Endothelial cell of umbilical vein (primary cell): ENCODE measurements at regions not wholly inside any gene's neighbourhood (a gene's known extent, or its start where the extent isn't known, plus 50 kb on each side); places are given as distances from the start of the nearest gene placed in this dataset.
A peak's percentile ranks its signal among the peaks of the same experiment; 100 is the strongest.

Source experiments
- BruUV-seq: library from RNA; stranded (reverse); fragments of 400-500 nt; replicated peaks from 2 replicates; lab custom pipeline; 2021; lab: Mats Ljungman, UMichigan
- CTCF ChIA-PET: fragments of 300-600, 350-600 bp; sonication (Branson Sonifier 250); formaldehyde crosslinking; loops from one replicate; lab custom pipeline; 2021; ENCODE audit warnings: antibody characterized with exemption, inconsistent platforms; lab: Charles Lee
- POLR2A ChIA-PET: fragments of 300-600, 350-600 bp; sonication (Branson Sonifier 250); formaldehyde crosslinking; loops from one replicate; lab custom pipeline; 2021; ENCODE audit warnings: antibody characterized with exemption, inconsistent platforms; lab: Charles Lee
- DNase-seq: peaks from one replicate; pipeline ENCODE4 v3.0.0-alpha.2; 2011; ENCODE audit warnings: low read depth, low spot score
- FAIRE-seq: peaks from 2 replicates; lab custom pipeline; 2011; peaks lifted over from hg19 to GRCh38; lab: Jason Lieb, UNC
- H2AFZ ChIP-seq: 2 replicates; pipeline ENCODE4 v1.6.0; 2012; ENCODE audit warnings: low read depth, low read length, control low read depth, inconsistent platforms
- H3K27ac ChIP-seq: 2 replicates; pipeline ENCODE4 v1.5.1; 2011; ENCODE audit warnings: low read depth, mild to moderate bottlenecking, control low read depth, low read length, moderate library complexity; ENCODE audit not compliant: insufficient read depth
- H3K27me3 ChIP-seq, 2 experiments: 2 replicates each; pipeline versions ENCODE4 v1.6.0 to v1.6.1; 2011; ENCODE audit warnings: low read length in 2 of 2, mixed read lengths in 1 of 2; ENCODE audit not compliant: control insufficient read depth in 2 of 2, insufficient read depth in 2 of 2
- H3K36me3 ChIP-seq, 2 experiments: 2 replicates in 1 of 2; 3 replicates in 1 of 2; pipeline ENCODE4 v1.5.1; 2011; ENCODE audit warnings: low read length in 2 of 2, mild to moderate bottlenecking in 1 of 2, moderate library complexity in 1 of 2; ENCODE audit not compliant: control insufficient read depth in 2 of 2, insufficient read depth in 2 of 2; ENCODE audit errors: extremely low read depth in 1 of 2
- H3K4me1 ChIP-seq: 3 replicates; pipeline ENCODE4 v1.5.1; 2011; ENCODE audit warnings: mild to moderate bottlenecking, low read length; ENCODE audit not compliant: control insufficient read depth, insufficient read depth; ENCODE audit errors: extremely low read depth
- H3K4me2 ChIP-seq: 2 replicates; pipeline ENCODE4 v1.6.1; 2011; ENCODE audit warnings: low read length, control low read depth, mixed read lengths; ENCODE audit not compliant: insufficient read depth
- H3K4me3 ChIP-seq, 3 experiments: fragments of 200-600 bp in 1 of 3; sonication (generic), shearing (Covaris generic) in 1 of 3; replicated peaks in 1 of 3; 2 replicates each; pipeline ENCODE4 v1.5.1; 2011 to 2016; ENCODE audit warnings: control low read depth in 3 of 3, low read length in 3 of 3, mild to moderate bottlenecking in 2 of 3, inconsistent platforms in 1 of 3, low read depth in 1 of 3, moderate library complexity in 1 of 3; ENCODE audit not compliant: insufficient read depth in 1 of 3
- H3K79me2 ChIP-seq: 2 replicates; pipeline ENCODE4 v1.6.0; 2012; ENCODE audit warnings: low read length, inconsistent platforms; ENCODE audit not compliant: control insufficient read depth, insufficient read depth
- H3K9ac ChIP-seq: replicated peaks from 2 replicates; pipeline ENCODE3; 2011; ENCODE audit warnings: low read length, control low read depth; ENCODE audit not compliant: insufficient read depth; ENCODE audit errors: extremely low read depth
- H3K9me1 ChIP-seq: replicated peaks from 3 replicates; pipeline ENCODE4 v1.6.0; 2011; ENCODE audit warnings: mild to moderate bottlenecking, low read length; ENCODE audit not compliant: control insufficient read depth, insufficient read depth; ENCODE audit errors: extremely low read depth
- H3K9me3 ChIP-seq: replicated peaks from 2 replicates; pipeline ENCODE4 v1.5.1; 2012; ENCODE audit warnings: low read length, inconsistent platforms; ENCODE audit not compliant: control insufficient read depth, insufficient read depth
- H4K20me1 ChIP-seq: replicated peaks from 2 replicates; pipeline ENCODE3; 2011; ENCODE audit warnings: mild to moderate bottlenecking, low read length; ENCODE audit not compliant: control insufficient read depth, insufficient read depth; ENCODE audit errors: extremely low read depth
- CTCF ChIP-seq, 2 donors: IDR thresholded peaks; 1 replicate in 1 of 2; 2 replicates in 1 of 2; pipeline ENCODE4 v1.5.1; 2011; ENCODE audit warnings: low read length in 2 of 2, mild to moderate bottlenecking in 2 of 2, moderate library complexity in 2 of 2, control low read depth in 1 of 2, inconsistent platforms in 1 of 2, low read depth in 1 of 2; ENCODE audit not compliant: insufficient read depth in 1 of 2; ENCODE audit errors: extremely low read depth in 1 of 2
- EZH2 ChIP-seq: IDR thresholded peaks from 2 replicates; pipeline ENCODE4 v1.6.1; 2012; ENCODE audit warnings: borderline replicate concordance, low read depth, mild to moderate bottlenecking, moderate library complexity, low read length, inconsistent platforms; ENCODE audit not compliant: severe bottlenecking
- FOS ChIP-seq: IDR thresholded peaks from 2 replicates; pipeline ENCODE4 v1.6.1; 2011; ENCODE audit warnings: mild to moderate bottlenecking, low read length, moderate library complexity, borderline replicate concordance; ENCODE audit not compliant: insufficient read depth
- GATA2 ChIP-seq: IDR thresholded peaks from 2 replicates; pipeline ENCODE4 v1.7.0; 2011; ENCODE audit warnings: low read depth, mild to moderate bottlenecking, moderate library complexity, mixed read lengths, low read length; ENCODE audit not compliant: insufficient read length, insufficient read depth
- JUN ChIP-seq: IDR thresholded peaks from 2 replicates; pipeline ENCODE4 v1.6.1; 2011; ENCODE audit warnings: borderline replicate concordance, low read depth; ENCODE audit not compliant: insufficient read length, insufficient read depth
- MYC ChIP-seq: IDR thresholded peaks from one replicate; pipeline ENCODE4 v1.6.1; 2011; ENCODE audit warnings: mild to moderate bottlenecking, low read depth, low read length
- POLR2A ChIP-seq: IDR thresholded peaks from 2 replicates; pipeline ENCODE4 v1.6.1; 2012; ENCODE audit warnings: low read depth, mild to moderate bottlenecking, control low read depth, low read length
- POLR2AphosphoS5 ChIP-seq: IDR thresholded peaks from 2 replicates; pipeline ENCODE4 v1.6.1; 2012; ENCODE audit warnings: low read depth, mild to moderate bottlenecking, control low read depth, low read length, moderate library complexity; ENCODE audit not compliant: insufficient read depth
- dilution Hi-C: fragments of 300-500 bp; cut with MboI; formaldehyde crosslinking; loops from one replicate; pipeline ENCODE4 v1.15.0; 2019; ENCODE audit warnings: low sequenced_read_pairs; ENCODE audit not compliant: extremely low pct_ligation_motif_present
- intact Hi-C: fragments of 100-400 bp; cut with micrococcal nuclease; formaldehyde crosslinking; loops from one replicate; pipeline ENCODE4 v1.10.0; 2022
- TF ChIP-seq, protein P1 (sequence below): IDR thresholded peaks from 2 replicates; pipeline ENCODE4 v1.6.1; 2011; ENCODE audit not compliant: insufficient read depth, insufficient read length

DNA sequence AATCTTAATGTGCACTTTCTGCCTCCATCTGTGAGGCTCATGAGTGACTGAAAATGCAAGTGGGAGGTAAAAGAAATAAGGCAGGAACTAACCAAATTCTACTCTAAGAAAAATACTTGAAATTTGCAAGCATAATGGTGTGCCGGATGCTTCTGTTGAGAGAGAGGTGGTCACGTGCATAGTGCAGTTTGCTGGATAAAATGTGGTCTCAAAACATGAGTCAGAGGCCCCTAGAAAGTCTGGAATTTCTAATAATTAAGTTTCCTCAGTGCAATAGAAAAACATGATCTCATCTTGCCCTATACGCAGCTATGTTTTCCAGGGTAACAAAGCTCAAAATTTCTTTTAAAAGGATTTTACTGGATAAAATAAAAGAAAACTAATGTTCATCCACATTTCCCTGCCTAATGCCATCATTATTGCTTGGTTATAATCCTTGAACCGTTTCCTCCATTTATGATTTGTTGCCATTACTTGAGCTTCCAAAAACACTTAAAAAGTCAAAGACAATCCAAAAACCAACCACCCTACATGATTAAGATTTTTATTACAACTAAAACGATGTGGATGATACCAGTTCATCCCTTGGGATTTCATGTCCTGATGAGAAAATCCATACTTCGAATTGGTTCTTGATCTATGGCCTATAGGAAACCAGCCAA lies 351.7 kb upstream of the ARID1B start:
- H3K9me3 ChIP-seq = no peaks in the 10 kb centered on the region
- no peak overlapping the region for H3K9ac ChIP-seq
- H3K27ac ChIP-seq = no peak overlapping the region
- H3K27me3 ChIP-seq = no peaks in the 10 kb centered on the region
- no peak overlapping the region for H3K4me2 ChIP-seq
- intact Hi-C loops (no loop called here), dilution Hi-C loops (no loop called here)
- H3K9me1 ChIP-seq = no peaks in the 10 kb centered on the region
- no peaks in the 10 kb centered on the region for H3K36me3 ChIP-seq
- no TSS peak for BruUV-seq
- peak; percentile 50 for DNase-seq
- POLR2A ChIA-PET = no interaction called here
- CTCF ChIA-PET = no interaction called here
- no peaks in the 10 kb centered on the region for H3K79me2 ChIP-seq
- H4K20me1 ChIP-seq = no peaks in the 10 kb centered on the region
- no peak overlapping the region for H3K4me3 ChIP-seq
- H3K4me1 ChIP-seq = no peaks in the 10 kb centered on the region
- TF ChIP-seq FOS = peak; percentile 6
- TF ChIP-seq POLR2AphosphoS5 = no peak
- TF ChIP-seq EZH2 = no peak
- peak; percentile 26 for TF ChIP-seq JUN
- no peak for FAIRE-seq
- H2AFZ ChIP-seq = no peak overlapping the region

- BruUV-seq = no TSS peak
- no peak for FAIRE-seq
Observed at GRCh38 chr6:156423829-156424228, 353.3 kb upstream of the ARID1B start.

More at GRCh38 chr6:156423829-156424228, 353.3 kb upstream of the ARID1B start:
- H3K27me3 ChIP-seq = no peaks in the 10 kb centered on the region
- H3K4me1 ChIP-seq = no peaks in the 10 kb centered on the region
- POLR2A ChIA-PET = no interaction called here
- no peaks in the 10 kb centered on the region for H3K9me1 ChIP-seq
- no peak for DNase-seq
- CTCF ChIA-PET = no interaction called here
- no peak overlapping the region for H3K4me2 ChIP-seq
- TF ChIP-seq POLR2AphosphoS5 = no peak
- no peak for TF ChIP-seq POLR2A
- no peak for TF ChIP-seq EZH2
- no peak for TF ChIP-seq CTCF (IDR thresholded peaks at IDR 0.05; ENCODE audit: extremely low read depth in 1 of 2, insufficient read depth in 1 of 2, low read depth in 1 of 2, low read length in 2 of 2)
- TF ChIP-seq FOS = no peak
- TF ChIP-seq JUN = no peak
- TF ChIP-seq MYC = no peak
- TF ChIP-seq, protein P1, sequence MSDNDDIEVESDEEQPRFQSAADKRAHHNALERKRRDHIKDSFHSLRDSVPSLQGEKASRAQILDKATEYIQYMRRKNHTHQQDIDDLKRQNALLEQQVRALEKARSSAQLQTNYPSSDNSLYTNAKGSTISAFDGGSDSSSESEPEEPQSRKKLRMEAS = no peak
- no peak for TF ChIP-seq GATA2
- H4K20me1 ChIP-seq = no peaks in the 10 kb centered on the region
- H3K9ac ChIP-seq = no peak overlapping the region
- intact Hi-C loops (no loop called here), dilution Hi-C loops (no loop called here)
- no peak overlapping the region for H2AFZ ChIP-seq
- no peak overlapping the region for H3K4me3 ChIP-seq
- no peak overlapping the region for H3K27ac ChIP-seq
- H3K79me2 ChIP-seq = no peaks in the 10 kb centered on the region
- no peaks in the 10 kb centered on the region for H3K36me3 ChIP-seq
- H3K9me3 ChIP-seq = no peaks in the 10 kb centered on the region
